ENCODE measurements at regions not wholly inside any gene's neighbourhood (a gene's known extent, or its start where the extent isn't known, plus 50 kb on each side); places are given as distances from the start of the nearest gene placed in this dataset.

DNA sequence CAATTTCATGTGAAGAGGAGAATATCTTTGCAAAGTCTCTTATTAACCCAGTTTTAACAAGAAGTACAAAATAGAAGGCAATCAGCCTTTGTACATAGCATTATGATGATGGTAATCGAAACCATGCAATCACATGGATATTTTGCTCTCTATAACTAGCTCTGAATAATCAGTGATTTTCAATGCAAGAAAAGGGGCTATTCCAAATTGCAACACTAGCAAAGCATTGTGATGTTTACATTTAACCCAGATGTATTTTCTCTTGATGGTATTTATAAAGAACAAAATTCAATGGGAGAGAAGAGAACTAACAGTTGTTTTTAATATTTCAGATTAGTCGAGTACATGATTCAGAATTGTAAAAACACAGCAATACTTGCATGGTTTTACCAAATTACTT lies 437.5 kb upstream of the DMAC1 start:
- H3K4me2 ChIP-seq (ENCODE audit: low read length), result no peak overlapping the region
- H3K4me3 ChIP-seq (ENCODE audit: low read length), result no peak overlapping the region
- no peaks in the 10 kb centered on the region for H3K9me2 ChIP-seq (ENCODE audit: insufficient read depth, low read length)
- TF ChIP-seq, protein P1, sequence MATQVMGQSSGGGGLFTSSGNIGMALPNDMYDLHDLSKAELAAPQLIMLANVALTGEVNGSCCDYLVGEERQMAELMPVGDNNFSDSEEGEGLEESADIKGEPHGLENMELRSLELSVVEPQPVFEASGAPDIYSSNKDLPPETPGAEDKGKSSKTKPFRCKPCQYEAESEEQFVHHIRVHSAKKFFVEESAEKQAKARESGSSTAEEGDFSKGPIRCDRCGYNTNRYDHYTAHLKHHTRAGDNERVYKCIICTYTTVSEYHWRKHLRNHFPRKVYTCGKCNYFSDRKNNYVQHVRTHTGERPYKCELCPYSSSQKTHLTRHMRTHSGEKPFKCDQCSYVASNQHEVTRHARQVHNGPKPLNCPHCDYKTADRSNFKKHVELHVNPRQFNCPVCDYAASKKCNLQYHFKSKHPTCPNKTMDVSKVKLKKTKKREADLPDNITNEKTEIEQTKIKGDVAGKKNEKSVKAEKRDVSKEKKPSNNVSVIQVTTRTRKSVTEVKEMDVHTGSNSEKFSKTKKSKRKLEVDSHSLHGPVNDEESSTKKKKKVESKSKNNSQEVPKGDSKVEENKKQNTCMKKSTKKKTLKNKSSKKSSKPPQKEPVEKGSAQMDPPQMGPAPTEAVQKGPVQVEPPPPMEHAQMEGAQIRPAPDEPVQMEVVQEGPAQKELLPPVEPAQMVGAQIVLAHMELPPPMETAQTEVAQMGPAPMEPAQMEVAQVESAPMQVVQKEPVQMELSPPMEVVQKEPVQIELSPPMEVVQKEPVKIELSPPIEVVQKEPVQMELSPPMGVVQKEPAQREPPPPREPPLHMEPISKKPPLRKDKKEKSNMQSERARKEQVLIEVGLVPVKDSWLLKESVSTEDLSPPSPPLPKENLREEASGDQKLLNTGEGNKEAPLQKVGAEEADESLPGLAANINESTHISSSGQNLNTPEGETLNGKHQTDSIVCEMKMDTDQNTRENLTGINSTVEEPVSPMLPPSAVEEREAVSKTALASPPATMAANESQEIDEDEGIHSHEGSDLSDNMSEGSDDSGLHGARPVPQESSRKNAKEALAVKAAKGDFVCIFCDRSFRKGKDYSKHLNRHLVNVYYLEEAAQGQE (IDR thresholded peaks at IDR 0.05; ENCODE audit: borderline replicate concordance), result no peak
- TF ChIP-seq, protein P2, sequence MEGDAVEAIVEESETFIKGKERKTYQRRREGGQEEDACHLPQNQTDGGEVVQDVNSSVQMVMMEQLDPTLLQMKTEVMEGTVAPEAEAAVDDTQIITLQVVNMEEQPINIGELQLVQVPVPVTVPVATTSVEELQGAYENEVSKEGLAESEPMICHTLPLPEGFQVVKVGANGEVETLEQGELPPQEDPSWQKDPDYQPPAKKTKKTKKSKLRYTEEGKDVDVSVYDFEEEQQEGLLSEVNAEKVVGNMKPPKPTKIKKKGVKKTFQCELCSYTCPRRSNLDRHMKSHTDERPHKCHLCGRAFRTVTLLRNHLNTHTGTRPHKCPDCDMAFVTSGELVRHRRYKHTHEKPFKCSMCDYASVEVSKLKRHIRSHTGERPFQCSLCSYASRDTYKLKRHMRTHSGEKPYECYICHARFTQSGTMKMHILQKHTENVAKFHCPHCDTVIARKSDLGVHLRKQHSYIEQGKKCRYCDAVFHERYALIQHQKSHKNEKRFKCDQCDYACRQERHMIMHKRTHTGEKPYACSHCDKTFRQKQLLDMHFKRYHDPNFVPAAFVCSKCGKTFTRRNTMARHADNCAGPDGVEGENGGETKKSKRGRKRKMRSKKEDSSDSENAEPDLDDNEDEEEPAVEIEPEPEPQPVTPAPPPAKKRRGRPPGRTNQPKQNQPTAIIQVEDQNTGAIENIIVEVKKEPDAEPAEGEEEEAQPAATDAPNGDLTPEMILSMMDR (IDR thresholded peaks at IDR 0.05; ENCODE audit: poor library complexity, severe bottlenecking), result no peak
- TF ChIP-seq POLR2AphosphoS5 (IDR thresholded peaks at IDR 0.05), result no peak
- TF ChIP-seq RAD21 (conservative IDR thresholded peaks at IDR 0.05), result no peak
- TF ChIP-seq MXI1 (conservative IDR thresholded peaks at IDR 0.05; ENCODE audit: poor library complexity, severe bottlenecking), result no peak
- TF ChIP-seq TAF1 (IDR thresholded peaks at IDR 0.05; ENCODE audit: low read depth), result no peak
- H3K79me2 ChIP-seq (replicated peaks; ENCODE audit: insufficient read depth, low read length), result no peaks in the 10 kb centered on the region
- no peaks in the 10 kb centered on the region for H3K27me3 ChIP-seq (ENCODE audit: insufficient read depth, low read depth, low read length)
- no peaks in the 10 kb centered on the region for H3K36me3 ChIP-seq (ENCODE audit: insufficient read depth, low read length)
- H3F3A ChIP-seq (ENCODE audit: insufficient read depth, low read length, poor library complexity, severe bottlenecking), result no peaks in the 10 kb centered on the region
- no peak overlapping the region for H3K9ac ChIP-seq (ENCODE audit: low read length)
- no peaks in the 10 kb centered on the region for H3K9me3 ChIP-seq (ENCODE audit: low read length)
- no peak overlapping the region for H2AFZ ChIP-seq (ENCODE audit: low read depth, low read length)
- no peaks in the 10 kb centered on the region for H4K20me1 ChIP-seq (ENCODE audit: insufficient read depth)
- no peak overlapping the region for H3K27ac ChIP-seq (ENCODE audit: low read length)

DNA sequence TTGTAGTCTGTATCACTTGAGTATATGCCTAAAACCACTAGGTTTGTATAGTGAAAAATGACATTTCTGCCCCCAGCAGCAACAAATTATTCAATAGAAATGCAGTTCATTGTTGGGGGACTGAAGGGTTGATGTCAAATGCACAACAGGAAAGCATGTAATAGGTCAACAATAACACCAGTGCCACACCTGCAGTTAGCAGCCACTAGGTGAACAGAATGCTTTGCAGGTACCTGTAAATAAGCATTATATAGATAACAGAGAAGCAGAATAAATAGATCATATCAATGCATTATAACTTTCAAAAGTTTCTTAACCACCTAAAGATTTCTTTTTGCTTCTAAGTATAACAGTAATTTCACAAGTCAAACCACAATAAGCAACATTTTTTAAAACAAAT lies 435.9 kb upstream of the DMAC1 start:
- Histone ChIP-seq H3K79me2 (replicated peaks; ENCODE audit: insufficient read depth, low read length) (no peaks in the 10 kb centered on the region), H3K36me3 (ENCODE audit: insufficient read depth, low read length) (no peaks in the 10 kb centered on the region), H3K4me2 (ENCODE audit: low read length) (no peak overlapping the region), H2AFZ (ENCODE audit: low read depth, low read length) (no peak overlapping the region), H3K27me3 (ENCODE audit: insufficient read depth, low read depth, low read length) (no peaks in the 10 kb centered on the region), H3K27ac (ENCODE audit: low read length) (no peak overlapping the region), H3K9me3 (ENCODE audit: low read length) (no peaks in the 10 kb centered on the region), H3K9ac (ENCODE audit: low read length) (no peak overlapping the region), H3K4me3 (ENCODE audit: low read length) (no peak overlapping the region), H3F3A (ENCODE audit: insufficient read depth, low read length, poor library complexity, severe bottlenecking) (no peaks in the 10 kb centered on the region), H4K20me1 (ENCODE audit: insufficient read depth) (no peaks in the 10 kb centered on the region), H3K9me2 (ENCODE audit: insufficient read depth, low read length) (no peaks in the 10 kb centered on the region)
- TF ChIP-seq MXI1 (conservative IDR thresholded peaks at IDR 0.05; ENCODE audit: poor library complexity, severe bottlenecking), result no peak
- TF ChIP-seq, protein P1 (IDR thresholded peaks at IDR 0.05; ENCODE audit: borderline replicate concordance), result no peak
- TF ChIP-seq SMC3 (conservative IDR thresholded peaks at IDR 0.05; ENCODE audit: poor library complexity), result no peak
- no peak for TF ChIP-seq TAF1 (IDR thresholded peaks at IDR 0.05; ENCODE audit: low read depth)
- no peak for TF ChIP-seq EP300 (conservative IDR thresholded peaks at IDR 0.05; ENCODE audit: poor library complexity, severe bottlenecking)
- TF ChIP-seq, protein P2 (IDR thresholded peaks at IDR 0.05; ENCODE audit: poor library complexity, severe bottlenecking), result no peak
- TF ChIP-seq POLR2AphosphoS5 (IDR thresholded peaks at IDR 0.05), result no peak
- no peak for TF ChIP-seq RAD21 (conservative IDR thresholded peaks at IDR 0.05)
- TF ChIP-seq EZH2 (IDR thresholded peaks at IDR 0.05; ENCODE audit: borderline replicate concordance, insufficient read depth, low read length, poor library complexity, severe bottlenecking), result no peak
